CMK (cell line): ENCODE measurements at regions not wholly inside any gene's neighbourhood (a gene's known extent, or its start where the extent isn't known, plus 50 kb on each side); places are given as distances from the start of the nearest gene placed in this dataset.
"Not testable (repeated sequence)": the region's sequence is repeated elsewhere in the genome, so short reads cannot be mapped to it uniquely, and the experiment has no call there.

Experiments used
- DNase-seq: peaks from one replicate; pipeline ENCODE4 v3.0.0-alpha.2; 2010; ENCODE audit warnings: low read depth

GRCh38 chr14:105694961-105695360 is 168.6 kb downstream of the TMEM121 start:
- DNase-seq, result no peak

- not testable (repeated sequence) for DNase-seq
Measured at GRCh38 chr14:105696388-105696787, 170.0 kb downstream of the TMEM121 start.

- not testable (repeated sequence) for DNase-seq
Measured at GRCh38 chr14:105697414-105697813, 171.0 kb downstream of the TMEM121 start.

GRCh38 chr14:105697955-105698354 is 171.6 kb downstream of the TMEM121 start:
- DNase-seq, result not testable (repeated sequence)

- DNase-seq, result not testable (repeated sequence)
Measured at GRCh38 chr14:105698940-105699556, 172.7 kb downstream of the TMEM121 start.

GRCh38 chr14:105699706-105700105 is 173.3 kb downstream of the TMEM121 start:
- not testable (repeated sequence) for DNase-seq

GRCh38 chr14:105700146-105700545 is 173.8 kb downstream of the TMEM121 start:
- DNase-seq, result not testable (repeated sequence)

- no peak for DNase-seq
Measured at GRCh38 chr14:105700622-105701288, 174.4 kb downstream of the TMEM121 start.

- DNase-seq, result no peak
Measured at GRCh38 chr14:105701456-105702274, 175.3 kb downstream of the TMEM121 start.

GRCh38 chr14:105702275-105702817 is 176.0 kb downstream of the TMEM121 start:
- no peak for DNase-seq

GRCh38 chr14:105703044-105703665 is 176.8 kb downstream of the TMEM121 start:
- DNase-seq, result not testable (repeated sequence)

- DNase-seq, result not testable (repeated sequence)
Measured at GRCh38 chr14:105704091-105704490, 177.7 kb downstream of the TMEM121 start.

GRCh38 chr14:105704492-105704891 is 178.1 kb downstream of the TMEM121 start:
- DNase-seq, result not testable (repeated sequence)

- DNase-seq, result not testable (repeated sequence)
Measured at GRCh38 chr14:105705512-105705861, 179.1 kb downstream of the TMEM121 start.

GRCh38 chr14:105705862-105706700 is 179.7 kb downstream of the TMEM121 start:
- DNase-seq, result not testable (repeated sequence)

GRCh38 chr14:105706701-105707019 is 180.3 kb downstream of the TMEM121 start:
- not testable (repeated sequence) for DNase-seq

GRCh38 chr14:105707099-105707498 is 180.7 kb downstream of the TMEM121 start:
- not testable (repeated sequence) for DNase-seq

GRCh38 chr14:105707723-105708151 is 181.4 kb downstream of the TMEM121 start:
- not testable (repeated sequence) for DNase-seq

GRCh38 chr14:105708251-105709134 is 182.1 kb downstream of the TMEM121 start:
- not testable (repeated sequence) for DNase-seq
